H9 (cell line): ENCODE measurements at regions not wholly inside any gene's neighbourhood (a gene's known extent, or its start where the extent isn't known, plus 50 kb on each side); places are given as distances from the start of the nearest gene placed in this dataset.

Experiments
- DNase-seq: peaks from one replicate; pipeline ENCODE4 v3.0.0-alpha.2; 2017
- H2AFZ ChIP-seq: one replicate; pipeline ENCODE4 v1.6.1; 2013; ENCODE audit warnings: mild to moderate bottlenecking, low read length, control low read depth, moderate library complexity
- H2AK5ac ChIP-seq: 2 replicates; pipeline ENCODE4 v1.6.1; 2013; ENCODE audit warnings: low read length, control low read depth, mixed read lengths; ENCODE audit not compliant: insufficient read length
- H2BK120ac ChIP-seq: one replicate; pipeline ENCODE4 v1.6.1; 2013; ENCODE audit warnings: low read depth, mild to moderate bottlenecking, low read length, control low read depth, inconsistent platforms; ENCODE audit not compliant: poor library complexity, severe bottlenecking
- H2BK12ac ChIP-seq: 2 replicates; pipeline ENCODE4 v1.6.1; 2013; ENCODE audit warnings: low read length, control low read depth, mixed read lengths, low read depth; ENCODE audit not compliant: insufficient read length
- H2BK15ac ChIP-seq: 2 replicates; pipeline ENCODE4 v1.6.1; 2013; ENCODE audit warnings: low read depth, low read length, control low read depth
- H2BK20ac ChIP-seq: one replicate; pipeline ENCODE4 v1.6.1; 2013; ENCODE audit warnings: low read depth, mild to moderate bottlenecking, low read length, control low read depth, inconsistent platforms; ENCODE audit not compliant: poor library complexity, severe bottlenecking
- H2BK5ac ChIP-seq: 2 replicates; pipeline ENCODE4 v1.6.1; 2013; ENCODE audit warnings: low read length, control low read depth, mixed read lengths; ENCODE audit not compliant: insufficient read length
- H3K14ac ChIP-seq: 2 replicates; pipeline ENCODE4 v1.6.1; 2013; ENCODE audit warnings: low read length, control low read depth; ENCODE audit not compliant: insufficient read depth
- H3K18ac ChIP-seq: 2 replicates; pipeline ENCODE4 v1.6.1; 2013; ENCODE audit warnings: low read depth, mild to moderate bottlenecking, mixed read lengths, low read length, control low read depth; ENCODE audit not compliant: insufficient read length
- H3K23ac ChIP-seq: 2 replicates; pipeline ENCODE4 v1.6.1; 2013; ENCODE audit warnings: low read length, control low read depth, mixed read lengths, low read depth; ENCODE audit not compliant: insufficient read length
- H3K23me2 ChIP-seq: 2 replicates; pipeline ENCODE4 v1.6.1; 2013; ENCODE audit warnings: low read depth, mild to moderate bottlenecking, mixed read lengths, low read length, control low read depth; ENCODE audit not compliant: insufficient read length, poor library complexity, severe bottlenecking
- H3K27ac ChIP-seq: 2 replicates; pipeline ENCODE4 v1.5.1; 2013; ENCODE audit warnings: low read length, control low read depth, mixed read lengths, low read depth; ENCODE audit not compliant: insufficient read length
- H3K27me3 ChIP-seq: 2 replicates; pipeline ENCODE4 v1.6.1; 2013; ENCODE audit warnings: low read length, control low read depth, inconsistent platforms; ENCODE audit not compliant: insufficient read depth
- H3K4ac ChIP-seq: 2 replicates; pipeline ENCODE4 v1.6.1; 2013; ENCODE audit warnings: low read depth, mild to moderate bottlenecking, control low read depth, inconsistent platforms, low read length, moderate library complexity
- H3K4me1 ChIP-seq: 2 replicates; pipeline ENCODE4 v1.6.1; 2013; ENCODE audit warnings: low read length, control low read depth, inconsistent platforms; ENCODE audit not compliant: insufficient read depth
- H3K4me2 ChIP-seq: 2 replicates; pipeline ENCODE4 v1.6.1; 2013; ENCODE audit warnings: low read length, control low read depth, mixed read lengths; ENCODE audit not compliant: insufficient read length, insufficient read depth
- H3K56ac ChIP-seq: 2 replicates; pipeline ENCODE4 v1.6.1; 2013; ENCODE audit warnings: low read depth, mild to moderate bottlenecking, mixed read lengths, low read length, control low read depth; ENCODE audit not compliant: insufficient read length
- H3K79me1 ChIP-seq: 2 replicates; pipeline ENCODE4 v1.6.1; 2013; ENCODE audit warnings: low read depth, mild to moderate bottlenecking, moderate library complexity, low read length, control low read depth, inconsistent platforms; ENCODE audit not compliant: insufficient read depth, poor library complexity, severe bottlenecking
- H3K79me2 ChIP-seq: 2 replicates; pipeline ENCODE4 v1.6.1; 2013; ENCODE audit warnings: low read length, control low read depth, inconsistent platforms; ENCODE audit not compliant: insufficient read depth
- H3K9ac ChIP-seq: 2 replicates; pipeline ENCODE4 v1.6.1; 2013; ENCODE audit warnings: low read length, control low read depth, mixed read lengths; ENCODE audit not compliant: insufficient read length; ENCODE audit errors: extremely low read depth
- H3K9me3 ChIP-seq: one replicate; pipeline ENCODE4 v1.6.1; 2013; ENCODE audit warnings: low read depth, low read length, inconsistent platforms; ENCODE audit not compliant: control insufficient read depth
- H3T11ph ChIP-seq: one replicate; pipeline ENCODE4 v1.6.1; 2013; ENCODE audit warnings: mild to moderate bottlenecking, low read length, control low read depth, inconsistent platforms
- H4K20me1 ChIP-seq: one replicate; pipeline ENCODE4 v1.6.1; 2013; ENCODE audit not compliant: control insufficient read depth, insufficient read length, insufficient read depth
- H4K5ac ChIP-seq: 2 replicates; pipeline ENCODE4 v1.6.1; 2013; ENCODE audit warnings: low read depth, mild to moderate bottlenecking, mixed read lengths, low read length, control low read depth; ENCODE audit not compliant: insufficient read length
- H4K8ac ChIP-seq: replicated peaks from 2 replicates; pipeline ENCODE4 v1.6.1; 2013; ENCODE audit warnings: low read length, control low read depth, mixed read lengths, low read depth; ENCODE audit not compliant: insufficient read length
- H4K91ac ChIP-seq: 2 replicates; pipeline ENCODE4 v1.6.1; 2013; ENCODE audit warnings: low read depth, mild to moderate bottlenecking, moderate library complexity, mixed read lengths, low read length, control low read depth; ENCODE audit not compliant: insufficient read length
- H3K27ac Mint-ChIP-seq, 3 experiments: 2 replicates in 2 of 3; 3 replicates in 1 of 3; pipeline ENCODE4 v1.8.0; 2020 to 2021; ENCODE audit warnings: mixed read lengths in 3 of 3, mild to moderate bottlenecking in 1 of 3, moderate library complexity in 1 of 3
- H3K27me3 Mint-ChIP-seq: 2 replicates; pipeline ENCODE4 v1.8.0; 2021; ENCODE audit warnings: low read depth, mild to moderate bottlenecking, moderate library complexity, mixed read lengths
- H3K36me3 Mint-ChIP-seq, 3 experiments: 2 replicates in 2 of 3; 3 replicates in 1 of 3; pipeline ENCODE4 v1.8.0; 2020 to 2021; ENCODE audit warnings: low read depth in 3 of 3, mixed read lengths in 3 of 3; ENCODE audit not compliant: insufficient read depth in 1 of 3
- H3K4me1 Mint-ChIP-seq, 2 experiments: 2 replicates each; pipeline ENCODE4 v1.8.0; 2020; ENCODE audit warnings: mixed read lengths in 2 of 2
- H3K4me3 Mint-ChIP-seq, 2 experiments: 2 replicates in 1 of 2; 3 replicates in 1 of 2; pipeline ENCODE4 v1.8.0; 2020 to 2021; ENCODE audit warnings: mild to moderate bottlenecking in 2 of 2, mixed read lengths in 2 of 2, moderate library complexity in 1 of 2
- H3K9me3 Mint-ChIP-seq, 2 experiments: 2 replicates in 1 of 2; 3 replicates in 1 of 2; pipeline ENCODE4 v1.8.0; 2020; ENCODE audit warnings: mild to moderate bottlenecking in 2 of 2, mixed read lengths in 2 of 2, moderate library complexity in 1 of 2
- WGBS: extraction: QIAGEN DNeasy Blood & Tissue Kit; methylation state at CpG from one replicate; pipeline ENCODE4 v1.1.7; 2013; ENCODE audit warnings: missing lambda C conversion rate, low lambda C conversion rate, mixed read lengths; ENCODE audit not compliant: insufficient read length; ENCODE audit errors: extremely low coverage; 5-methylcytosine and 5-hydroxymethylcytosine counted together
- TF ChIP-seq, protein P1 (sequence below): fragments of 200-600 bp; sonication (generic); conservative IDR thresholded peaks from 3 replicates; pipeline ENCODE4 v1.8.0; 2021; ENCODE audit warnings: antibody characterized with exemption, mild to moderate bottlenecking

GRCh38 chr2:175599966-175600831, 401.9 kb downstream of the LNPK start:
- Histone ChIP-seq H2BK12ac (no peak overlapping the region), H4K8ac (no peak overlapping the region), H2BK120ac (no peak overlapping the region), H2BK15ac (no peak overlapping the region), H3K56ac (no peak overlapping the region), H3K23ac (no peak overlapping the region), H3T11ph (no peak overlapping the region), H3K9me3 (no peaks in the 10 kb centered on the region), H3K27me3 (no peaks in the 10 kb centered on the region), H3K79me2 (no peaks in the 10 kb centered on the region), H3K18ac (no peak overlapping the region), H3K27ac (no peak overlapping the region), H4K20me1 (no peaks in the 10 kb centered on the region), H3K79me1 (no peaks in the 10 kb centered on the region), H2BK5ac (no peak overlapping the region), H2BK20ac (no peak overlapping the region), H3K4me2 (no peak overlapping the region), H2AK5ac (no peak overlapping the region), H4K5ac (no peak overlapping the region), H4K91ac (no peak overlapping the region), H3K23me2 (no peaks in the 10 kb centered on the region), H3K4ac (no peak overlapping the region), H3K14ac (no peak overlapping the region), H2AFZ (no peak overlapping the region), H3K9ac (no peak overlapping the region), H3K4me1 (peaks cover 2% of the 10 kb centered on the region; the same call in 1 of the 2 replicates)
- DNase-seq, result no peak
- TF ChIP-seq, protein P1, sequence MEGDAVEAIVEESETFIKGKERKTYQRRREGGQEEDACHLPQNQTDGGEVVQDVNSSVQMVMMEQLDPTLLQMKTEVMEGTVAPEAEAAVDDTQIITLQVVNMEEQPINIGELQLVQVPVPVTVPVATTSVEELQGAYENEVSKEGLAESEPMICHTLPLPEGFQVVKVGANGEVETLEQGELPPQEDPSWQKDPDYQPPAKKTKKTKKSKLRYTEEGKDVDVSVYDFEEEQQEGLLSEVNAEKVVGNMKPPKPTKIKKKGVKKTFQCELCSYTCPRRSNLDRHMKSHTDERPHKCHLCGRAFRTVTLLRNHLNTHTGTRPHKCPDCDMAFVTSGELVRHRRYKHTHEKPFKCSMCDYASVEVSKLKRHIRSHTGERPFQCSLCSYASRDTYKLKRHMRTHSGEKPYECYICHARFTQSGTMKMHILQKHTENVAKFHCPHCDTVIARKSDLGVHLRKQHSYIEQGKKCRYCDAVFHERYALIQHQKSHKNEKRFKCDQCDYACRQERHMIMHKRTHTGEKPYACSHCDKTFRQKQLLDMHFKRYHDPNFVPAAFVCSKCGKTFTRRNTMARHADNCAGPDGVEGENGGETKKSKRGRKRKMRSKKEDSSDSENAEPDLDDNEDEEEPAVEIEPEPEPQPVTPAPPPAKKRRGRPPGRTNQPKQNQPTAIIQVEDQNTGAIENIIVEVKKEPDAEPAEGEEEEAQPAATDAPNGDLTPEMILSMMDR, result no peak
- H3K36me3 Mint-ChIP-seq, result peaks cover 0 to 8% (median 3%) of the 10 kb centered on the region in 3 experiments; a peak in 3 of 7 replicates
- WGBS, result no CpG with 5 or more reads among the region's 7 CpGs
- no peak overlapping the region for H3K4me3 Mint-ChIP-seq
- H3K4me1 Mint-ChIP-seq, result peaks cover 31 to 33% of the 10 kb centered on the region in 2 experiments
- no peak overlapping the region; a peak in 1 of 7 replicates for H3K27ac Mint-ChIP-seq
- no peaks in the 10 kb centered on the region; a peak in 1 of 5 replicates for H3K9me3 Mint-ChIP-seq
- no peaks in the 10 kb centered on the region; the same call in 1 of the 2 replicates for H3K27me3 Mint-ChIP-seq
